GM12873 (cell line): ENCODE measurements at regions not wholly inside any gene's neighbourhood (a gene's known extent, or its start where the extent isn't known, plus 50 kb on each side); places are given as distances from the start of the nearest gene placed in this dataset.
A peak's percentile ranks its signal among the peaks of the same experiment; 100 is the strongest.

Experiments used
- CTCF ChIP-seq: IDR thresholded peaks from 2 replicates; pipeline ENCODE4 v1.5.1; 2012; ENCODE audit warnings: low read depth, mild to moderate bottlenecking, moderate library complexity, low read length, control low read depth; ENCODE audit not compliant: insufficient read depth; ENCODE audit errors: missing control alignments

- peak; percentile 61 for TF ChIP-seq CTCF
These were observed 1060.6 kb upstream of the FANCL start for GRCh38 chr2:59301466-59302402.

DNA sequence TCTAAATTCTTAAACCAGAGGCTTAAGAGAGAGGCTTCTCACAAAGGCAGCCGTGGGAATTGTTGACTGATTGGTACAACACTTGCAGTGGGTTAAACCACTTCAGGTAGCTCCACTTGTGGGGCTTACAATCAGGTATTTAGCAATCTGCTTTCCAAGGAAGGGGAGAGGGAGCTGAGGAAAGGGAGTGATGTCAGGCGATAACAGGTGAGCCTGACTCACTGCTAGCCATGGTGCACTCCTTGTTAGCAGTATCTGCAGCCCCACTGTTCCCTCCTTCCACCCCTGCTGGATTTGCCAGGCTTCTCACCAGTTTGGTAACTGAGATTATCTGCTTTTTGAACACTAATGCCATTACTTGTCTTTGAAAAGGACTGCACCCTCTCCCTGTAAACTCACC, 1056.7 kb upstream of the FANCL start:
- TF ChIP-seq CTCF: no peak

DNA sequence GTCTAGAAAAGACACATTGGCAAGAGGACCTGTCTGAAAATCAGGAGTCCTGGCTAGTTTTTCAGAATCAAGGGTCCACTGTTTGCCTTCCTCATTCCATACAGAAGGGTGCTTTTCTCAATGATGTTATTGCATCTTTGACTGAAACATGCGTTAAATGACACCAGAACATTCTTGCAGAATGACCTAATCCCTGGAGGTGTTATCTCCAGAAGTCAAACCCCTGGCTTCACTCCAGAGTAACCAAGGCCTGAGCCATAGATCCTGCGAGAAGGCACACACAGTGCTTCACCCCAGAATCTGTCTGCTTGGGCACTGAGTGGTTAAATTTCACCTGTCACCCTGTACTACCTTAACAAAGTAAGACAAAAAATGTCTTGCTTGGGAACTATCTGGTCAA, 1055.2 kb upstream of the FANCL start:
- TF ChIP-seq CTCF: no peak

DNA sequence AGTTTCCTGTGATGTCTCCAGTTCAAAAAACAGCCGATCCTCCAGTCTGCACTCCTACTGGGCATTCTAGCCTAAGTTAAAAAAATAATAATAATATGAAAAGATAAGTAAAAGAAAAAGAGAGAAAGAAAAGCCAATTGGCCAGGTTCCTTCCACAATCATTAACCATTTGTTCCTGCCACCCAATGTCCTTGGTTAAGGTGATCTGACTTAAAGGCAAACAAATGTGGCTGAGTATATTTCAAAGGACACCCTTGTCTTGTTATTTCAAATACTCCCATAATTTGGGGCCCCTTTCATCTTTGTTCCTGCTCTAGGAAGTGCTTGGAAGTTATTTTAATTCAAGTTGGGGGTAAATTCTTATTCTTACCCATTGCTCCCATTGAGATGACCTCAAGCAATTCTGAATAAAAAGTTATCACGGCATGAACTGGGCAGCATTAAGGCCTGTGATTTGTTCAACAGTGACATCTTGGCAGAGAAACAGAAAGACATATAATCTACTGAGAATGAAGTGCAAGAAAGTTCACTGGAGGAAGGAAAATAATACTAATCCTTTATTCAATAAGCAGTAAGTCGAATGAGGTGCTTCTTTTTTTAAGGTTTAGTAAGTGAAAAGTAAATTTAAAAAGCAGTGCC, 1054.5 kb upstream of the FANCL start:
- TF ChIP-seq CTCF: no peak

GRCh38 chr2:59288771-59289170, 1047.6 kb upstream of the FANCL start:
- no peak for TF ChIP-seq CTCF

- TF ChIP-seq CTCF: no peak
These were observed 1041.4 kb upstream of the FANCL start for GRCh38 chr2:59282374-59283057.

DNA sequence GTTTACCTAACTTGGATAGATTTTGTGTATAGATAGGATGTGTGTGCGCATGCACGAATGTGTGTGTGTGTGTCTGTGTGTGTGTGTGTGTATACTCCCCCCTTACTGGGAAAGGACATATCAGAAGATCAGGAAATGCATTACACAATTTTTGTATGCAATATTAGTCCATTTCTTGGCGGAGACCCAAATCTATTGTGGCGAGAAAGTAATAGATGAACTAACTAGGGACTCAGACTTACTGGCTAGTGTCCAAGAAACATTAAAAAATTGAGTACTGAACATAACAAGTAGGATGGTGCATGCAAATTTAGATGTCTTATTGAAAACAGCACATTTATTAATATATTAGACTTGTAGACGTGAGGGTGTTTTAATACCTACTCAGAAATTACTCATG, 1036.5 kb upstream of the FANCL start:
- TF ChIP-seq CTCF: no peak
